AG10803 (cell line): ENCODE measurements at regions not wholly inside any gene's neighbourhood (a gene's known extent, or its start where the extent isn't known, plus 50 kb on each side); places are given as distances from the start of the nearest gene placed in this dataset.

Experiments used
- DNase-seq: peaks from one replicate; pipeline ENCODE4 v3.0.0; 2010; ENCODE audit warnings: low read depth
- H3K4me3 ChIP-seq: 2 replicates; pipeline ENCODE4 v1.5.1; 2011; ENCODE audit warnings: mild to moderate bottlenecking, low read length, control low read depth
- TF ChIP-seq, protein P1 (sequence below): conservative IDR thresholded peaks from 2 replicates; pipeline ENCODE4 v1.5.1; 2011; ENCODE audit warnings: mild to moderate bottlenecking, low read length, control low read depth, inconsistent platforms

DNA sequence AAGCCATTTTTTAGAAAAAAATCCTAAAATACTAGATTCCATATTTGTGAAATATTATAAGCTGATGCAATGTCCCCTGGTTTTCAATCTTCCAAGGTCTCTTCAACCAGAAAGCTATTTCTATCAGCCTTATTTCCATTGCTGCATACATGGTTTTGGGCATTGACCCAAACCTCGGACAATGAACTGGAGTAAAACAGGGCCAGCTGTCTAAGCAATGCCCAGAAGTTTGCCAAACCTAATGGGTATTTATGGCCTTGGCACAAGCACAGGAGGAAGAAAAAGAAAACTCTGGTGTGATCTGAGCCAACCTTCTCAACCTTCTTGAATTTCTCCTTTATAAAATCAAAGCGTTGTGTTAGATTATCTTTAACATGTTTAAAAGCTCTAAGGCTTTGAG is 402.3 kb downstream of the DNAJB9 start:
- no peak overlapping the region for H3K4me3 ChIP-seq
- DNase-seq: no peak
- TF ChIP-seq, protein P1, sequence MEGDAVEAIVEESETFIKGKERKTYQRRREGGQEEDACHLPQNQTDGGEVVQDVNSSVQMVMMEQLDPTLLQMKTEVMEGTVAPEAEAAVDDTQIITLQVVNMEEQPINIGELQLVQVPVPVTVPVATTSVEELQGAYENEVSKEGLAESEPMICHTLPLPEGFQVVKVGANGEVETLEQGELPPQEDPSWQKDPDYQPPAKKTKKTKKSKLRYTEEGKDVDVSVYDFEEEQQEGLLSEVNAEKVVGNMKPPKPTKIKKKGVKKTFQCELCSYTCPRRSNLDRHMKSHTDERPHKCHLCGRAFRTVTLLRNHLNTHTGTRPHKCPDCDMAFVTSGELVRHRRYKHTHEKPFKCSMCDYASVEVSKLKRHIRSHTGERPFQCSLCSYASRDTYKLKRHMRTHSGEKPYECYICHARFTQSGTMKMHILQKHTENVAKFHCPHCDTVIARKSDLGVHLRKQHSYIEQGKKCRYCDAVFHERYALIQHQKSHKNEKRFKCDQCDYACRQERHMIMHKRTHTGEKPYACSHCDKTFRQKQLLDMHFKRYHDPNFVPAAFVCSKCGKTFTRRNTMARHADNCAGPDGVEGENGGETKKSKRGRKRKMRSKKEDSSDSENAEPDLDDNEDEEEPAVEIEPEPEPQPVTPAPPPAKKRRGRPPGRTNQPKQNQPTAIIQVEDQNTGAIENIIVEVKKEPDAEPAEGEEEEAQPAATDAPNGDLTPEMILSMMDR: no peak

DNA sequence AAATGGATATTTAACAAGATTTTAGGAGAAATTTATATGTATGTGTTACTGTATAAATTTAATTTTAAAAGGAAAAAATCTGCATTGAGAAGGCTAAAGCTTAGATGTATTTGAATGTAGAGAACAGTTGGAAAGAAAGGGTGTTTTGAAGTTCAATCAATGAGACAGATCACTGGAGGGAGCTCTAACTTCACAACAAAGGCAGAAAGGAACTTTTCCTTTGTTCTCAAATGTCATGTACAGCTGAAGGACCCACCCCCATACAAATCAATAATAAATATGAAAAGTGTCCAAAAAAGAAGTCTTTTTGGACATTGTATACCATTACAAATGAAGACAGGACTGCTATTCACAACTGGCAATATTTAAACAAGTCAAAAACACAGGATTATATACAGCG is 403.4 kb downstream of the DNAJB9 start:
- TF ChIP-seq, protein P1: no peak
- DNase-seq: no peak

DNA sequence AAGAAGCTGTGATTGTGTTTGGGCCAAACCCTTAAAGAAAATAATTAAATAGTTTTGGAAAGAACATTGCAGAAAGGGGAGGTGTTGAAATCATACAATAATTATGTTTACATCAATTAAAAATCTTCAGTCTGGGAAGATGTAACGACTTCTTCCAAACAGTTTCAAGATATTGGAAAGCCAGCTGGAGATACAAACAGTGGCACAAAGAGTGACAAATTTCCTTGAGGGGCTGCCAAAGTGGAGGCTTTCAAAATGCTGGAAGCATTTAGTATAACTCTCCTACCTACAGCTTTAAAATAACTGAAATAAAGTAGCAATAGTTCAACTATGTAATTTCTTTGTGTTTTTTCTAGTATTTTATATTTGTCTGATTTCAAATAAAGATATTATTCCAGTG is 405.0 kb downstream of the DNAJB9 start:
- H3K4me3 ChIP-seq: no peak overlapping the region
- TF ChIP-seq, protein P1: no peak
- DNase-seq: no peak

More for the DNA sequence above, 403.4 kb downstream of the DNAJB9 start:
- no peak overlapping the region for H3K4me3 ChIP-seq

DNA sequence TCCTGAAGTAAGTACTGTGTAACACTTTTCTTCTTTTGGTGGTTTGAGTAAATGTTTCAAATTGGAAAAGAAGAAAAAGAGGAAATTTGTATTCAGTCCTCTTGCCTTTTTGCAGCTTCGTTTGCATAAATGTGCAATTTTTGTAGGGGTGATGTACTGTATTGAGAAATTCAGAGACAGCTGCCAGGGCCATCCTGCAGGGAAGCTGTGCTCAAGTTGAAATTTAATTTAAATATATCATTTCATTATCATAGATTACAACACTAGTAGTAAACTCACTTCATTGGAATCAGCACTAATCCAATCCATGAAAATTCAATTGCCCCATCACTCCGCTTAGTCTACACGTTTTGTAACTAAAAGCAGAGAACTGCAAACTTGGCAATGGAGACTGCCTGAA is 415.4 kb downstream of the DNAJB9 start:
- TF ChIP-seq, protein P1: no peak
- no peak for DNase-seq
- no peak overlapping the region for H3K4me3 ChIP-seq

DNA sequence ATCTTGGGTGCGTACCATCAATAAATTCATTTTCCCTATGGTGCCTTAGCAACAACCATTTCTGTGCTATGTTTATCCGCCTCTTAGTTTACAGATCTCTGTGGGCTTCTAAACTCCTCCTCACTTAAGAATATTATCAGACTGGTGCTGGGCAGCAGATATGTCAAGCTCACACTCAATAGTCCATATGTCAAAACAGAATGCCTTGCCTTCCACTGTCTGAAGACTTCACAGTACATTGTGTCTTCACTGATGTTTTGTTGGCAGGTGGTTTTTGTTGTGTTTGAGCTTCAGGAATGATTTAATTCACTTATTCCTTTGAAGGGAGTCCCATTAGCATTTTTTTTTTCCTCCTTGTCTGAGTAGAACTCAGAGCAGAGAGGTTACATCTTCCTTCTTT is 419.6 kb downstream of the DNAJB9 start:
- H3K4me3 ChIP-seq: no peak overlapping the region
- DNase-seq: no peak
- TF ChIP-seq, protein P1: no peak

DNA sequence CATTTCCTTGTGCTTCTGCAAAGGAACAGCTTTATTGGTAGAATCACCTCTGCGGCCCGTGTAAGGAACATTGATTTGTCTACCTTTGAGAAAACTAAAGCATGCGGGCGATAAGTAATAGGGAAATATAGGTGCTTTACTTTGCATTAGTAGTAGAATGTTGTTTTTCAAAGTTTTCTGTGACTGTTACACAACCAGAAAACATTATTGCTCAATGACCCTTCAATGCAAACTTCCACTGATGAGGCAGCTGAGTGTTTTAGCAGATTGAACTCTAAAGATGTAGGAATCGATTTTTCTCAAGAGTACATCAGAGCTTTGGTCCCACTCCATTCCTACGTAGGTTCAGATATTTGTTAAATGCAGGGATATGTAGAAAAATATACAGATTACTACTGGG is 427.8 kb downstream of the DNAJB9 start:
- TF ChIP-seq, protein P1: no peak
- DNase-seq: no peak
- no peak overlapping the region for H3K4me3 ChIP-seq

DNA sequence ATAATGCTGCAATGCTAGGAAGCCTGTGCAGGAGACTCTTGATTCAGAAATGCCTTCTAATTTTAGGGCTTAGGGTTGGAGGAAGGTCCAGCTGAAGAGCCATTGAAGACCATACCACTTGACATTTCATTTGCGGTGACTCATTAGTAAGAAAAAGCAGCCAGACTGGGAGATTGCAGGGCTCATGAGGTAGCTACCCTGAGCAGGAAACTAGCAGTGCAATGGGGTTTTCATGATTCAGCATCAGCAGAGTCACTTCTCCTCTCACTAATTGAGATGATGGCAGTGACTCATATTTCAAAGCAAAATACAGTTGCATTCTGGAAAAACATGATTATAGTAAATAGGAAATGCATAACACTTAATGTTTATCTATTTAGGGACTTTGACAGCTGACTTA is 434.1 kb downstream of the DNAJB9 start:
- DNase-seq: no peak
- H3K4me3 ChIP-seq: no peak overlapping the region
- TF ChIP-seq, protein P1: no peak
